ENCODE measurements at regions not wholly inside any gene's neighbourhood (a gene's known extent, or its start where the extent isn't known, plus 50 kb on each side); places are given as distances from the start of the nearest gene placed in this dataset.

DNA sequence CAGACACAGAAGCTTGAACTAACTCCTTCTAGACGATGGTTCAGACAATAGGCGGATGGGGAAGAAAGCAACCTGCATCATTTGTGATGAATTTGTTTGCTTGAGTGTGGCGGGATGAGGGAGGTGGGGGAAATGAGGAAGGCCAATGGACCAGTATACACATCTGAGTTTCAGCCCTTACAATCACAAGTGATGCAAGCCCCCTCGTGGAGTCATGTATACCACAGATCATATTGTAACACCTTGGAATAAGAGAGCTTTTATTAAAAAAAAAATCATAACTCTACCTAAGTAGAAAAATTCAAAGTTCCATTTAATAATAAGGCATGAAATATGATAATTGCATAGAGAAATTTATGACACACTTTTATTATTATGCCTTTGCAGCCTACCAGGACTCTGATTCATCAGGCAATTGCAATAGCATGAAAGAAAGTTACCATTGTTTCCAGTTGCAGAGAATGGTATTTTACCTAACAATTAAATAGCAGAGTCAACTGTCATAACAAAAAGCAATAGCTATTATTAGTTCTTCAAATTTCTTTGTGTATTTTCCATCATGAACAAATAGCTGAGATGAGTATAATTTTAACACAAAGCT is 230.2 kb upstream of the AKR1E2 start:
- Histone ChIP-seq H3K27ac (replicated peaks) (no peak overlapping the region), H3K4me3 (no peak overlapping the region), H3K9me3 (replicated peaks) (peaks cover 10% of the 10 kb centered on the region), H3K4me1 (no peaks in the 10 kb centered on the region), H3K27me3 (ENCODE audit: low read depth) (no peaks in the 10 kb centered on the region), H3K36me3 (no peaks in the 10 kb centered on the region)
- intact Hi-C loops (cut with micrococcal nuclease), result no loop called here
- no peak for DNase-seq
- TF ChIP-seq, protein P1, sequence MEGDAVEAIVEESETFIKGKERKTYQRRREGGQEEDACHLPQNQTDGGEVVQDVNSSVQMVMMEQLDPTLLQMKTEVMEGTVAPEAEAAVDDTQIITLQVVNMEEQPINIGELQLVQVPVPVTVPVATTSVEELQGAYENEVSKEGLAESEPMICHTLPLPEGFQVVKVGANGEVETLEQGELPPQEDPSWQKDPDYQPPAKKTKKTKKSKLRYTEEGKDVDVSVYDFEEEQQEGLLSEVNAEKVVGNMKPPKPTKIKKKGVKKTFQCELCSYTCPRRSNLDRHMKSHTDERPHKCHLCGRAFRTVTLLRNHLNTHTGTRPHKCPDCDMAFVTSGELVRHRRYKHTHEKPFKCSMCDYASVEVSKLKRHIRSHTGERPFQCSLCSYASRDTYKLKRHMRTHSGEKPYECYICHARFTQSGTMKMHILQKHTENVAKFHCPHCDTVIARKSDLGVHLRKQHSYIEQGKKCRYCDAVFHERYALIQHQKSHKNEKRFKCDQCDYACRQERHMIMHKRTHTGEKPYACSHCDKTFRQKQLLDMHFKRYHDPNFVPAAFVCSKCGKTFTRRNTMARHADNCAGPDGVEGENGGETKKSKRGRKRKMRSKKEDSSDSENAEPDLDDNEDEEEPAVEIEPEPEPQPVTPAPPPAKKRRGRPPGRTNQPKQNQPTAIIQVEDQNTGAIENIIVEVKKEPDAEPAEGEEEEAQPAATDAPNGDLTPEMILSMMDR (IDR thresholded peaks at IDR 0.05; ENCODE audit: borderline replicate concordance), result no peak

DNA sequence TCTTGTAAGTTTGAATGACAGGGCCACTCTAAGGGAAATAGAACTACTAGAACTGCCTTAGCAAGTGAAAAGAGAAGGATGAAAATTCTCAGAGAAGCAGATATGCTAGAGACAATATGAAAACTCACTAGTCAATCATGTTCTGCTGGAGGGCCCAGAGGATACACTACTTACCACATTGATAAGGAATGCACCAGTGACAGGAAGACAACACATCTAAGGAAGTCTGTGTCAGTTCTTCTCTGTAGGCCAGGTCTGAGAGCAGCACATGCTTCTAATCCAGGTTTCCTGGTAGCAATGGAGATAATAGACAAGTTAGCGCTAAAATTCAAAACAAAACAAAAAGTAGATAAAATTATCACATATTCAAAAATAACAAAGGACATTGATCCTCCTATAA is 235.2 kb upstream of the AKR1E2 start:
- Histone ChIP-seq H3K4me3 (no peak overlapping the region), H3K27ac (replicated peaks) (no peak overlapping the region), H3K9me3 (replicated peaks) (peaks cover 10% of the 10 kb centered on the region), H3K4me1 (no peaks in the 10 kb centered on the region), H3K36me3 (no peaks in the 10 kb centered on the region), H3K27me3 (ENCODE audit: low read depth) (no peaks in the 10 kb centered on the region)
- intact Hi-C loops (cut with micrococcal nuclease), result no loop called here
- no peak for DNase-seq
- TF ChIP-seq, protein P1 (IDR thresholded peaks at IDR 0.05; ENCODE audit: borderline replicate concordance), result no peak

DNA sequence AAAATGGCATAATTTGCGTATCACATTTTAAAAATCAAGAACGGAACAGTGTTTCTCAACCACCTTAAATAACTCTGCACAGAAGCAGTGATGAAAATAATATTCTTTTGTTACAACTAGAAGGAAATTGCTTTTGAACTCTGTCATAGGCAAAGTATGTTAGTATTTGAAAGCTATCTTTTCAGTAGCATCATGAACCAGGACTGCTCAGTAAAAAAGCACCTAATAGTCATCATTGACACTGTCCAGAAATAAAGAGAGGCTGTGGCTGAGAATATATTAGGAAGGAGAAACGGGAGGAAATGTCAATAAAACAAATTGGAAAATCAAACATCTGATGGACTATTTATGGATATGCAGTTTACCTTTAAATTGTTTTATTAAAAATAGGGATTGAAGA is 237.2 kb upstream of the AKR1E2 start:
- intact Hi-C loops (cut with micrococcal nuclease), result no loop called here
- DNase-seq, result no peak
- H3K4me3 ChIP-seq, result no peak overlapping the region
- peaks cover 10% of the 10 kb centered on the region for H3K9me3 ChIP-seq (replicated peaks)
- TF ChIP-seq, protein P1 (IDR thresholded peaks at IDR 0.05; ENCODE audit: borderline replicate concordance), result no peak
- no peaks in the 10 kb centered on the region for H3K36me3 ChIP-seq
- no peaks in the 10 kb centered on the region for H3K4me1 ChIP-seq
- no peak overlapping the region for H3K27ac ChIP-seq (replicated peaks)
- H3K27me3 ChIP-seq (ENCODE audit: low read depth), result no peaks in the 10 kb centered on the region

DNA sequence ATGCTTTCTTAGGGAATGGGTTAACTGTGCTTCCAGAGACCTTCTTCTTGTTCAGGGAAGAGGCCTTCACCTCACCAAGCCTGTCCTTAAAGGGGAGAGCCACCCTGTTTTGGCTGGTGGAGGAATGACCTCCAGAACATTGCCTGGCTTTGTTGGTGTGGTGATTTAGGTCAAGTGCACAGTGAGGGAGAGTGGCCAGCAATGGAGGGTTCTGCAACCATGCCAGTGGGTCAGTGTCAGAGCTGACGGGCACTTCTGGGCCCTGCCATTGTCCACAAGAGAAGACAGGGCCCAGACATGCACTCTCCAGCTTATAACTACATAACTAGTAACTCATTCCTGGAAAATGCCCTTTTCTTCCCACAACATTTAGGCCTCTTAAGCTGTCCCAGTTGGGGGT is 238.5 kb upstream of the AKR1E2 start:
- Histone ChIP-seq H3K9me3 (replicated peaks) (peaks cover 10% of the 10 kb centered on the region), H3K36me3 (no peaks in the 10 kb centered on the region)

DNA sequence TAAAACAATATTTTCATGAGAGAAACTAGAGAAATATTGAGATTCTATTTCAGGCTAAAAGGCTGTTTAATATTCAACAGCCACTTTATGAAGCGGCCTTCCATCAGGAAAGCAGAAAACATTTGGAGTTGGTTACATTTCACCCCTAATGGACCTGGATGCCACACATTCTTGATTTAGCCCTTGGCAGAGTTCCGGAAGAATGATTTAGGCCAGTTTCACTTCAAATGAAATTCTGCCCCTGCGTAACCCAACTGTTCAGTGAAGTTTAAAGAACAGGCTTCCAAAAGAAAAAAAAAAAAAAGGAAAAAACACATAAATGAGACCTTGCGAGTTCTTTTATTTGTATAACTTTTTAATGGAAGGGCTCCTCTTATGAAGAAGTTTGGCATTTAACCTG is 239.2 kb upstream of the AKR1E2 start:
- peaks cover 7% of the 10 kb centered on the region for H3K9me3 ChIP-seq (replicated peaks)
- no peak for DNase-seq
- H3K27me3 ChIP-seq (ENCODE audit: low read depth), result no peaks in the 10 kb centered on the region
- H3K4me1 ChIP-seq, result no peaks in the 10 kb centered on the region
- intact Hi-C loops (cut with micrococcal nuclease), result no loop called here
- no peak overlapping the region for H3K4me3 ChIP-seq
- no peaks in the 10 kb centered on the region for H3K36me3 ChIP-seq
- TF ChIP-seq, protein P1 (IDR thresholded peaks at IDR 0.05; ENCODE audit: borderline replicate concordance), result no peak
- no peak overlapping the region for H3K27ac ChIP-seq (replicated peaks)

More for the DNA sequence above, 238.5 kb upstream of the AKR1E2 start:
- H3K4me1 ChIP-seq, result no peaks in the 10 kb centered on the region
- TF ChIP-seq, protein P1 (IDR thresholded peaks at IDR 0.05; ENCODE audit: borderline replicate concordance), result no peak
- no peak overlapping the region for H3K27ac ChIP-seq (replicated peaks)
- no peak overlapping the region for H3K4me3 ChIP-seq
- DNase-seq, result no peak
- H3K27me3 ChIP-seq (ENCODE audit: low read depth), result no peaks in the 10 kb centered on the region
- intact Hi-C loops (cut with micrococcal nuclease), result no loop called here

Measured in left ventricle myocardium inferior (tissue), 1 donor.